Testis (tissue), 2 donors: ENCODE measurements at regions not wholly inside any gene's neighbourhood (a gene's known extent, or its start where the extent isn't known, plus 50 kb on each side); places are given as distances from the start of the nearest gene placed in this dataset.

Experiments
- POLR2A ChIP-seq: fragments of 450-650 bp; IDR thresholded peaks from one replicate; pipeline ENCODE4 v1.6.1; 2017; ENCODE audit warnings: antibody characterized with exemption, mild to moderate bottlenecking, moderate library complexity
- TF ChIP-seq, protein P1 (sequence below), 3 experiments: fragments of 450-650 bp in 2 of 3; fragments of 200-600 bp in 1 of 3; sonication (generic) in 1 of 3; IDR thresholded peaks; one replicate each; pipeline ENCODE4 v1.5.1; 2016 to 2019; ENCODE audit warnings: antibody characterized with exemption in 3 of 3, mild to moderate bottlenecking in 2 of 3, moderate library complexity in 1 of 3

- TF ChIP-seq, protein P1, sequence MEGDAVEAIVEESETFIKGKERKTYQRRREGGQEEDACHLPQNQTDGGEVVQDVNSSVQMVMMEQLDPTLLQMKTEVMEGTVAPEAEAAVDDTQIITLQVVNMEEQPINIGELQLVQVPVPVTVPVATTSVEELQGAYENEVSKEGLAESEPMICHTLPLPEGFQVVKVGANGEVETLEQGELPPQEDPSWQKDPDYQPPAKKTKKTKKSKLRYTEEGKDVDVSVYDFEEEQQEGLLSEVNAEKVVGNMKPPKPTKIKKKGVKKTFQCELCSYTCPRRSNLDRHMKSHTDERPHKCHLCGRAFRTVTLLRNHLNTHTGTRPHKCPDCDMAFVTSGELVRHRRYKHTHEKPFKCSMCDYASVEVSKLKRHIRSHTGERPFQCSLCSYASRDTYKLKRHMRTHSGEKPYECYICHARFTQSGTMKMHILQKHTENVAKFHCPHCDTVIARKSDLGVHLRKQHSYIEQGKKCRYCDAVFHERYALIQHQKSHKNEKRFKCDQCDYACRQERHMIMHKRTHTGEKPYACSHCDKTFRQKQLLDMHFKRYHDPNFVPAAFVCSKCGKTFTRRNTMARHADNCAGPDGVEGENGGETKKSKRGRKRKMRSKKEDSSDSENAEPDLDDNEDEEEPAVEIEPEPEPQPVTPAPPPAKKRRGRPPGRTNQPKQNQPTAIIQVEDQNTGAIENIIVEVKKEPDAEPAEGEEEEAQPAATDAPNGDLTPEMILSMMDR (IDR thresholded peaks at IDR 0.05), result no peak
- no peak for TF ChIP-seq POLR2A
These were observed 93.3 kb upstream of the SLC7A14 start for GRCh38 chr3:170679190-170679589.
